Endodermal cell (in vitro differentiated cells): ENCODE measurements at regions not wholly inside any gene's neighbourhood (a gene's known extent, or its start where the extent isn't known, plus 50 kb on each side); places are given as distances from the start of the nearest gene placed in this dataset.

Source experiments
- DNase-seq: peaks from one replicate; pipeline ENCODE4 v3.0.0-alpha.2; 2017
- H3K27ac ChIP-seq: 2 replicates; pipeline ENCODE4 v1.5.1; 2013; ENCODE audit warnings: mild to moderate bottlenecking, low read depth, low read length, moderate library complexity
- H3K27me3 ChIP-seq: 2 replicates; pipeline ENCODE4 v1.6.1; 2013; ENCODE audit warnings: mild to moderate bottlenecking, low read length, moderate library complexity; ENCODE audit not compliant: insufficient read depth, control insufficient read depth, poor library complexity, severe bottlenecking
- H3K36me3 ChIP-seq: 2 replicates; pipeline ENCODE4 v1.7.0; 2013; ENCODE audit warnings: mild to moderate bottlenecking, low read length, moderate library complexity; ENCODE audit not compliant: control insufficient read depth, insufficient read depth
- H3K4me1 ChIP-seq: one replicate; pipeline ENCODE4 v1.7.0; 2013; ENCODE audit warnings: low read length; ENCODE audit not compliant: control insufficient read depth, insufficient read depth
- H3K4me3 ChIP-seq: 2 replicates; pipeline ENCODE4 v1.5.1; 2013; ENCODE audit warnings: mild to moderate bottlenecking, low read length, moderate library complexity
- H3K9ac ChIP-seq: 2 replicates; pipeline ENCODE4 v1.6.1; 2013; ENCODE audit warnings: mild to moderate bottlenecking, low read length, moderate library complexity; ENCODE audit not compliant: poor library complexity, severe bottlenecking; ENCODE audit errors: extremely low read depth
- H3K9me3 ChIP-seq: 2 replicates; pipeline ENCODE4 v1.6.1; 2013; ENCODE audit warnings: mild to moderate bottlenecking, low read length, moderate library complexity; ENCODE audit not compliant: control insufficient read depth
- H3K27ac Mint-ChIP-seq: 2 replicates; pipeline ENCODE4 v1.8.0; 2020; ENCODE audit warnings: mixed read lengths
- H3K27me3 Mint-ChIP-seq: 2 replicates; pipeline ENCODE4 v1.8.0; 2021; ENCODE audit warnings: mild to moderate bottlenecking, mixed read lengths; ENCODE audit not compliant: insufficient read depth
- H3K36me3 Mint-ChIP-seq: 2 replicates; pipeline ENCODE4 v1.8.0; 2020; ENCODE audit warnings: low read depth, mixed read lengths
- H3K4me1 Mint-ChIP-seq: 2 replicates; pipeline ENCODE4 v1.8.0; 2020; ENCODE audit warnings: mixed read lengths
- H3K4me3 Mint-ChIP-seq: 2 replicates; pipeline ENCODE4 v1.8.0; 2020; ENCODE audit warnings: mild to moderate bottlenecking, moderate library complexity, mixed read lengths
- H3K9me3 Mint-ChIP-seq: 2 replicates; pipeline ENCODE4 v1.8.0; 2020; ENCODE audit warnings: mild to moderate bottlenecking, mixed read lengths
- CTCF ChIP-seq: fragments of 200-600 bp; sonication (generic); conservative IDR thresholded peaks from 2 replicates; pipeline ENCODE4 v1.5.0; 2021; ENCODE audit warnings: antibody characterized with exemption, mild to moderate bottlenecking
- WGBS, 2 experiments: methylation state at CpG; one replicate each; pipeline versions ENCODE4 v1.1.5 to v1.1.7; 2013; ENCODE audit warnings: missing lambda C conversion rate in 2 of 2, mixed read lengths in 1 of 2; ENCODE audit not compliant: insufficient coverage in 1 of 2, insufficient read length in 1 of 2; 5-methylcytosine and 5-hydroxymethylcytosine counted together

GRCh38 chr2:48183991-48184390 is 130.5 kb upstream of the FOXN2 start:
- no peak for DNase-seq
- no peak overlapping the region for H3K9ac ChIP-seq
- no peaks in the 10 kb centered on the region for H3K36me3 ChIP-seq
- H3K4me1 ChIP-seq: no peaks in the 10 kb centered on the region
- H3K27me3 ChIP-seq: no peaks in the 10 kb centered on the region
- no peaks in the 10 kb centered on the region for H3K9me3 Mint-ChIP-seq
- H3K27ac ChIP-seq: no peak overlapping the region
- no peak overlapping the region for H3K4me3 ChIP-seq
- no peaks in the 10 kb centered on the region for H3K36me3 Mint-ChIP-seq
- no peak overlapping the region for H3K4me3 Mint-ChIP-seq
- H3K27me3 Mint-ChIP-seq: no peaks in the 10 kb centered on the region
- no peak for TF ChIP-seq CTCF
- peaks cover 4% of the 10 kb centered on the region for H3K4me1 Mint-ChIP-seq
- H3K27ac Mint-ChIP-seq: no peak overlapping the region
- no peaks in the 10 kb centered on the region for H3K9me3 ChIP-seq

- Histone ChIP-seq H3K36me3 (no peaks in the 10 kb centered on the region), H3K4me3 (no peak overlapping the region), H3K9me3 (no peaks in the 10 kb centered on the region), H3K4me1 (no peaks in the 10 kb centered on the region), H3K9ac (no peak overlapping the region), H3K27me3 (no peaks in the 10 kb centered on the region), H3K27ac (no peak overlapping the region)
- H3K36me3 Mint-ChIP-seq: no peaks in the 10 kb centered on the region
- no peak for TF ChIP-seq CTCF
- 86 to 100% methylated on average over 1 of the region's 1 CpG for WGBS, 2 experiments
- no peak for DNase-seq
- H3K27me3 Mint-ChIP-seq: no peaks in the 10 kb centered on the region
- peaks cover 4% of the 10 kb centered on the region for H3K4me1 Mint-ChIP-seq
- no peak overlapping the region for H3K4me3 Mint-ChIP-seq
- no peak overlapping the region for H3K27ac Mint-ChIP-seq
- no peaks in the 10 kb centered on the region for H3K9me3 Mint-ChIP-seq
Observed at GRCh38 chr2:48187503-48187902, 127.0 kb upstream of the FOXN2 start.

GRCh38 chr2:48189552-48190228 is 124.8 kb upstream of the FOXN2 start:
- Mint-ChIP-seq H3K36me3 (no peaks in the 10 kb centered on the region), H3K4me3 (no peak overlapping the region), H3K9me3 (no peaks in the 10 kb centered on the region), H3K27me3 (no peaks in the 10 kb centered on the region), H3K27ac (no peak overlapping the region), H3K4me1 (peaks cover 4% of the 10 kb centered on the region)
- H3K27ac ChIP-seq: no peak overlapping the region
- no peak for DNase-seq
- WGBS, 2 experiments: 80 to 88% methylated on average over 1 to 4 of the region's 4 CpGs
- H3K4me3 ChIP-seq: no peak overlapping the region
- no peak overlapping the region for H3K9ac ChIP-seq
- no peaks in the 10 kb centered on the region for H3K4me1 ChIP-seq
- no peaks in the 10 kb centered on the region for H3K36me3 ChIP-seq
- H3K27me3 ChIP-seq: no peaks in the 10 kb centered on the region
- TF ChIP-seq CTCF: no peak
- no peaks in the 10 kb centered on the region for H3K9me3 ChIP-seq
